ENCODE measurements at regions not wholly inside any gene's neighbourhood (a gene's known extent, or its start where the extent isn't known, plus 50 kb on each side); places are given as distances from the start of the nearest gene placed in this dataset.

DNA sequence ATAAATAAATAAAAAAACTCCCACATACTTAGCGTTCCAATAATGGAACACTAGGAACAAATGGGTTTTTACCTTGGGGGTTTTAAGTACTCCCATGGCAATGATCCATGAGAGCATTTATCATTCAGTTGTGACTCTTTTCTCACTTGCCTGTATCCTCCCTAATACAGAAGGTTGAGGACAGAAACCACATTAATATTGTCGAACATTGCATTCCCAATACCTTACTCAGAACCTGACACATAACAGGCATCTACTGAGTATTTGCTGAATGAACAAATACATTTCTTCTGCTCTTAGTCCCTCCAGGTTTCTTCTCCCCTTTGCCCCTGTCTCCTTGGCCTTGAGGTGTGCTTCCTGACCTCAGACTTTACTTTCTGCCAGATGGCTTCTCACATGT is 175.9 kb downstream of the CEMIP2 start:
- Histone ChIP-seq H3K9me3 (no peaks in the 10 kb centered on the region), H3K27me3 (replicated peaks; ENCODE audit: insufficient read depth) (no peaks in the 10 kb centered on the region), H3K36me3 (no peaks in the 10 kb centered on the region), H3K4me1 (ENCODE audit: control insufficient read depth in 1 of 2, low read depth in 2 of 2) (no peaks in the 10 kb centered on the region), H3K4me3 (no peak overlapping the region), H3K27ac (no peak overlapping the region)
- DNase-seq (ENCODE audit: low spot score) (no peak), ATAC-seq (ENCODE audit: insufficient number of reproducible peaks, low FRiP score, low read depth) (no peak)
- TF ChIP-seq, protein P1, sequence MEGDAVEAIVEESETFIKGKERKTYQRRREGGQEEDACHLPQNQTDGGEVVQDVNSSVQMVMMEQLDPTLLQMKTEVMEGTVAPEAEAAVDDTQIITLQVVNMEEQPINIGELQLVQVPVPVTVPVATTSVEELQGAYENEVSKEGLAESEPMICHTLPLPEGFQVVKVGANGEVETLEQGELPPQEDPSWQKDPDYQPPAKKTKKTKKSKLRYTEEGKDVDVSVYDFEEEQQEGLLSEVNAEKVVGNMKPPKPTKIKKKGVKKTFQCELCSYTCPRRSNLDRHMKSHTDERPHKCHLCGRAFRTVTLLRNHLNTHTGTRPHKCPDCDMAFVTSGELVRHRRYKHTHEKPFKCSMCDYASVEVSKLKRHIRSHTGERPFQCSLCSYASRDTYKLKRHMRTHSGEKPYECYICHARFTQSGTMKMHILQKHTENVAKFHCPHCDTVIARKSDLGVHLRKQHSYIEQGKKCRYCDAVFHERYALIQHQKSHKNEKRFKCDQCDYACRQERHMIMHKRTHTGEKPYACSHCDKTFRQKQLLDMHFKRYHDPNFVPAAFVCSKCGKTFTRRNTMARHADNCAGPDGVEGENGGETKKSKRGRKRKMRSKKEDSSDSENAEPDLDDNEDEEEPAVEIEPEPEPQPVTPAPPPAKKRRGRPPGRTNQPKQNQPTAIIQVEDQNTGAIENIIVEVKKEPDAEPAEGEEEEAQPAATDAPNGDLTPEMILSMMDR (IDR thresholded peaks at IDR 0.05) = no peak

DNA sequence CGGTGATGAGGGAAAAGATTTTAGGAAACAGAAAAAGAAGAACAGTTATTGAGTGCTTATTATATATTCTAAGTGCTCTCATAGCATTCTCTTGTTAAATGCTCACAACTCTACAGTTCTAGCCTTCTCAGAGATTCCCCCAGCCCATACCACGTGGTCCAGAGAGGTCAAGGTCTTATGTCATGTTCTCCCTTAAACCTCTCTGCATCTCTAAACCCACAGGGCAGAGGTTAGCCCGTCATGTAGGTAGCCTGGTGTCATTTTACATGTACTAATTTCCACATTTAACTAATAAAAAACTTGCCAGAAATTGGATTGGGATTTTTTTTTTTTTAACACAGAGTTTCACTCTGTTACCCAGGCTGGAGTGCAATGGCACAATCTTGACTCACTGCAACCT is 178.0 kb downstream of the CEMIP2 start:
- DNase-seq (ENCODE audit: low spot score) (no peak), ATAC-seq (ENCODE audit: insufficient number of reproducible peaks, low FRiP score, low read depth) (no peak)
- Histone ChIP-seq H3K27me3 (replicated peaks; ENCODE audit: insufficient read depth) (no peaks in the 10 kb centered on the region), H3K27ac (no peak overlapping the region), H3K9me3 (no peaks in the 10 kb centered on the region), H3K36me3 (no peaks in the 10 kb centered on the region), H3K4me1 (ENCODE audit: control insufficient read depth in 1 of 2, low read depth in 2 of 2) (no peaks in the 10 kb centered on the region), H3K4me3 (no peak overlapping the region)
- TF ChIP-seq, protein P1 (IDR thresholded peaks at IDR 0.05) = no peak

DNA sequence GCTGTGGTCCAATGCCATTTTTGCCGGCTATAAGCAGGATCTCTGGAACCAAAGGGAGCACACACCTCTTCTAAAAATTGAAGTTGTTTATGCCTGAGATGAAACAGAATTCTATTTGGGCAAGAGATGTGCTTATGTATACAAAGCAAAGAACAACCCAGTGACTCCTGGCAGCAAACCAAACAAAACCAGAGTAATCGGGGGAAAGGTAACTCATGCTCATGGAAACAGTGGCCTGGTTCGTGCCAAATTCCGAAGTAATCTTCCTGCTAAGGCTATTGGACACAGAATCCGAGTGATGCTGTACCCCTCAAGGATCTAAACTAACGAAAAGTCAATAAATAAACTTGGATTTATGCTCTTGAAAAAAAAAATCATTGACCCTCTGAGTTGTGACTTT is 178.7 kb downstream of the CEMIP2 start:
- Histone ChIP-seq H3K4me3 (no peak overlapping the region), H3K36me3 (no peaks in the 10 kb centered on the region), H3K9me3 (no peaks in the 10 kb centered on the region), H3K4me1 (ENCODE audit: control insufficient read depth in 1 of 2, low read depth in 2 of 2) (no peaks in the 10 kb centered on the region), H3K27me3 (replicated peaks; ENCODE audit: insufficient read depth) (no peaks in the 10 kb centered on the region), H3K27ac (no peak overlapping the region)
- TF ChIP-seq, protein P1 (IDR thresholded peaks at IDR 0.05) = no peak
- ATAC-seq (ENCODE audit: insufficient number of reproducible peaks, low FRiP score, low read depth) (no peak), DNase-seq (ENCODE audit: low spot score) (no peak)

DNA sequence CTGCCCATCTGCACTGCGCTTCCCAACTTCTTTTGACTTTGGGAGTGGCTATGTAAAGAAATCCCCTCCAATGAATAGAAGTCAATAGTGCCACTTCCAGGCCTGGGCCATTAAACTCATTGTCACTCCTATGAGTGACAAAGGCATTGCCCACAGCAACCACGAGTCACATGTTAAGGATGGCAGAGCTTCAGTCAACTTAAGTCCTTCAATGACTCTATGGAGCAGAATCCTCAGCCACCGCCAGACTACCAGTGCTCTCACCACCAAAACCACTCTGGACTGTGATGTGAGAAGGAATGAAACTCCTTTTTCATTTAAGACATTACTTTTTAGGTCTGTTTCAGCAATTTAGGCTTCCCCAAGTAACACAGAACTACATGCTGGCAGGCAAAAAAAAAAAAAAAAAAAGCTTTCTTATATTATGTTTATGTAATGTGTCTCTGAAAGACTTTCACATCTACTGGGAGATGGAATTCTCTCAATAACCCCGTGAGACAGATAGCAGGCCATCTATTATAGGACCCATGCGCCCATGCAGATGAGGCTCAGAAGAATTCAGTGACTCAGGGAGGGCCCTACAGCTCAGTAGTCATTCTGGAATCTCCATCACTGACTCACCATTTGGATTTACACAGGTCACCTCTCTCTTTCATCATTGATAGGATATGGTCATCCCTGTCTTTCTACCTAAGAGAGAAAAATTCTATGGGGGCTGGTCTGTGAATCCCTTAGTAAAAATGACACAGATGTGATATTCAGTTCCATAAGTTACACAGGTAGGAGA is 180.5 kb downstream of the CEMIP2 start:
- Histone ChIP-seq H3K27ac (no peak overlapping the region), H3K4me3 (no peak overlapping the region), H3K27me3 (replicated peaks; ENCODE audit: insufficient read depth) (no peaks in the 10 kb centered on the region), H3K36me3 (no peaks in the 10 kb centered on the region), H3K4me1 (ENCODE audit: control insufficient read depth in 1 of 2, low read depth in 2 of 2) (no peaks in the 10 kb centered on the region), H3K9me3 (no peaks in the 10 kb centered on the region)
- no peak for DNase-seq (ENCODE audit: low spot score)
- TF ChIP-seq, protein P1 (IDR thresholded peaks at IDR 0.05) = no peak
- no peak for ATAC-seq (ENCODE audit: insufficient number of reproducible peaks, low FRiP score, low read depth)

DNA sequence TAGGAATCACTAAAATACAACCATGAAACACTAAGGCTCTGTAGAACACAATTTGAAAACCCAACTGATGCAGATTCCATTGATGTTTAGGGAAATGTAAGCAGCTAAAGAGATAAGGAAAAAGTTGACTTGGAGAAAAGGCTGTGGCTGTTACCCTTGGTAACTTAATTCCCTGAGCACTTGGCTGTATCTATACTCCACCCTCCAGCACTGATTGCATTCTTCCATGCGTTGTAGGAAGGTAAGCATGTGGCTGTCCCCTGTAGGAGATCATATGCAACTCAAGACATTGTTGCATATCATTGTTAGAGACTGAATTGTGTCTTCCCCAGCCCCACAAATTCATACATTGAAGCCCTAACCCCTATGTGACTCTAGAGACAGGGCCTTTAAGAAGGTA is 184.5 kb downstream of the CEMIP2 start:
- Histone ChIP-seq H3K36me3 (no peaks in the 10 kb centered on the region), H3K27ac (no peak overlapping the region)

More for the DNA sequence above, 184.5 kb downstream of the CEMIP2 start:
- TF ChIP-seq, protein P1 (IDR thresholded peaks at IDR 0.05) = no peak
- Histone ChIP-seq H3K9me3 (no peaks in the 10 kb centered on the region), H3K27me3 (replicated peaks; ENCODE audit: insufficient read depth) (no peaks in the 10 kb centered on the region), H3K4me1 (ENCODE audit: control insufficient read depth in 1 of 2, low read depth in 2 of 2) (no peaks in the 10 kb centered on the region), H3K4me3 (no peak overlapping the region)
- DNase-seq (ENCODE audit: low spot score) = no peak
- no peak for ATAC-seq (ENCODE audit: insufficient number of reproducible peaks, low FRiP score, low read depth)
